ENCODE measurements at regions not wholly inside any gene's neighbourhood (a gene's known extent, or its start where the extent isn't known, plus 50 kb on each side); places are given as distances from the start of the nearest gene placed in this dataset.
A peak's percentile ranks its signal among the peaks of the same experiment; 100 is the strongest.
"Not testable (repeated sequence)": the region's sequence is repeated elsewhere in the genome, so short reads cannot be mapped to it uniquely, and the experiment has no call there.

DNA sequence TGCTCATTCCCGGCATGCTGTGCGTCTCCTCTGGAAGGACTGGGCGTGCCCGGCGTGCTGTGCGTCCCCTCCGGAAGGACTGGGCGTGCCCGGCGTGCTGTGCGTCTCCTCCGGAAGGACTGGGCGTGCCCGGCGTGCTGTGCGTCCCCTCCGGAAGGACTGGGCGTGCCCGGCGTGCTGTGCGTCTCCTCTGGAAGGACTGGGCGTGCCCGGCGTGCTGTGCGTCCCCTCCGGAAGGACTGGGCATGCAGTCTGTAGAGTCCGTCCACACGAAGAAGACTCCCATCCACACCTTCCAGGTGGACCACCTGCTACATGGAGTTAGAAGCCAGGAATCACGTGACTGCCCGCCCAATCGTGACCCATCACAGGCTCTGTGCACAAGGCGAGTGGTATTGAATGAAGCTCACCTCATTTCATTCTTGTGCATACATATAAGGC, 577.7 kb upstream of the ADARB2 start:
- not testable (repeated sequence) for ATAC-seq

DNA sequence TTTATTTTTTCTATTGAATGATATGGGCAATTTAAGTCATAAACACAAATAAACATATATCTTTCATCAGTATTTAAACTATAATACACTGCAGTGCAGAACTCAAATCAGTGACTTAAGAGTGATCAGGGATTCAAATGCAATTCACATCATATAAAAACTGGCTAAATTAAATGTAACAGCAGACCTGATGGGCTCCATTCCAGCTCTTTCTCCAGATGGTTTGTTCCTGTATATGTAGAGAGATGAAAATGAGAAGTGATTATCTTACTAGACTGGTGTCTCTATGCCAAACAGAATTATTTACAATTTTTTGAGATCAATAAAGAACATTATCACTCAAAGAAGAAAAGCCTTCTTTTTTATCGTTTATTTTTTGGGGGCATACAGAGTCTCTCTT, 568.8 kb upstream of the ADARB2 start:
- no peak for ATAC-seq

DNA sequence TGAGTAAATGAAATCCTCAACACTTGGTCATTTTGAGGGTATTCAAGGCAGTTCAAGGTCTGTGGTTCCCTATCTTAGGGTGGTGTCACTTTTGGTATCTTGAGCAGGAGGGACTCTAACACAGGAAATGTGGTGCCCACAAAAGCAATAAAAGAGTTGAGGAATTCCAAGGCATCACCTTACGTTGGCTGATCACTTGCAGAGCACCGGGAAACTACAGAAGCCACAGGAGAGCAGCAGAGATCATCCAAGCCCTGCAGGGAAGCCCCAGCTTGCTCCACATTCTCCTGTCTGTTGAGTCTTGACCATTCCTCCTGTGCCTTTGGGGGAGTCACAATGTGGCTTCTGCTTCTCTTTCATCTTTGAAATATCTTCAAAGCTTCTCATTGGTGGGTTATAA, 565.8 kb upstream of the ADARB2 start:
- ATAC-seq: no peak

DNA sequence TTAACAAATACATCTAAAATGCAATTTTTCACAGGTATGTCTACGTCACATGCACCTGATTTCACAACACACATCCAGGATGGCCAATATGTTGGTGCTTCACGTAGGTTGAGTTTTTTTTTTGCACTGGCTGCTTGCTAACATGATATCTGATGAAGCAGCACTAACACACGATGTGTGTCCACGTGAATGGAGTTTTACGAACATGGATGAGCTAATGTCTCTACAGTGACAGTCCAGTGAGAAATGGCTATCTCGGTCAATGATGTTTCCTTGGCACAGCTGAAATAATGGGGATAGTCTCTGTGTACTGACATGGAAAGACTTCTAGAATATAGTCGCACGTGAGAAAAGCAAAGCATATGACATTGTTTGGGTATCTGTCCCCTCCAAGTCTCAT, 563.9 kb upstream of the ADARB2 start:
- ATAC-seq: no peak

DNA sequence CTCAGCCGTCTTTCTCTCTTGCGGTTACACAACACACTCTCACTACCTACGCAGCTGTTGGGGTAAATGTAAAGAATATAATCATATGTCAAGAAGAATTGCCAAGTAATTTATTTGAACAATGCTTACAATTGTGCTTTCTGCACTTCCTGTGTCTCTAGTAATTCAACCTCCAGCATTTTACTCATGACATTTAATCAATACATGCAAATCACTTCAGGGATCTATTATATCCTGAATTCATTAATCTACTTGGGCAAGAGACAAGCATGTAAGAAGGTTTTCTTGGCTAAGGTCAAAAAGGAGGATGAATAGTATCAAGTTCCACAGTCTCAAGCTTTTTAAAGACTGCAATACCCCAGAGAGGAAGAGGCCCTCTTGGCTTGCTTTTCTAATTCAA, 562.9 kb upstream of the ADARB2 start:
- ATAC-seq: no peak

DNA sequence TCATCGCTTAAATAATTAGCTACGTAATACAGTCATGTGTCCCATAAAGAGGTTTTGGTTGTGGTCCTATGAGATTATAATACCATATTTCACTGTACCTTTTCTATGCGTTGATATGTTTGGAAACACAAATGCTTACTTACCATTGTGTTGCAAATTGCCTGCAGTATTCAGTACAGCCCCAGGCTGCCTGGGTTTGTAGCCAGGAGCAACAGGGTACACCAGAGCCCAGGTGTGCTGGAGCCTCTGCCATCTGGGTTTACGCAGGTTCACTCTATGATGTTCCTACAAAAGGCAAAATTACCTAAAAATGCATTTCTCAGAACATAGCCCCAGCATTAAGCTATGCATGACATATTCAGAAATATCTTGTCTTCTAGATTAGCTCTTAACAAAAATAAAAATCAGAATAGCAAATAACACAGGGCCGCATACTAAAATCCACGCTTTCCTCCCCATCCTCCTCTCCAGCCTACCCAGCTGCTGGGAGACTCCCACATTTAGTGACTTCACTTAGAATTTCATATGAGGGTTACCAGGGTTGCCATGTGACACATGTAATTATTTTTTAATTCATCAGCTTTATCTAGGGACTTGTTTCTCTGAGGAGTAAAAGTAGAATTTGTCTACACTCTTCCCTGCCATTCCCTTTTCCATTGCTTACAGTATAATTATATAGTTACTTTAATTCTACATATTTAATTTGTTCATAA, 559.0 kb upstream of the ADARB2 start:
- no peak for ATAC-seq

DNA sequence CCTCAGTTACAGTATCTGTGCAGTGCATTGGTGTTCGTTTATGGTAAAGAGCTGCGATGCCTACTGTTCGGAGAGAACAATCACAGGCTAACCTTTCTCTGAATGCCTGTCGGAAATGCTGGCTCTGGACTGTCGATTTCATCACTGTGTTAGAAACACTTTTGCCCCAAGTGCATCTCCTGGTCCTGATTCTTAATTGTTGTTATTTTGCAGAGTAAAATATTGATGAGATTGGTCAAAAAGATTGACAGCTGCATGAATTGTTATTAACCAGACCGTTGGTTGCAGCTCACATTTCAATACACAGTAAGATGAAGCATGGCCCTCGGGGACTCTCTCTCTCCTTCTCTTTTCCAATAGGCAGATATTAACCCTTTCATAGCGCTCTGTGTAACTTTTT, 557.4 kb upstream of the ADARB2 start:
- ATAC-seq: no peak

DNA sequence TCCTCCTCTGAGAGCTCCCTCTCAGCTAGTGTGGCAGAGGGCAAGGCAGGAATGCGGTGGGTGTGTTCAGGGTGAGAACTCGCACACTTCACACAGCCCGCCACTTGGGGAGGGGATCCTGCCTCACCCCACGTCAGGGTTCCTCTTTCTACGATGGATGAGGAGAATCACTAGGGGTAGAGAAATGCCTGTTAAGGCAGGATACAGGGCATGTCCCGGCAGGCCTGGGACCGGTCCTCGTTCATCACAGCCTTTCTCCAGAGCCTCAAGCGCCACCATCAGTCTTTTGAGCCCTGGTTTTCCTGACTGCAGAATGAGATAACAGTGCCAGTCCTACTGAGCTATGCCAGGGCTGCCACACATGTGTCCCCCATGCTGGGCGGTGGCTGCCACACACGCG, 546.7 kb upstream of the ADARB2 start:
- ATAC-seq: no peak

DNA sequence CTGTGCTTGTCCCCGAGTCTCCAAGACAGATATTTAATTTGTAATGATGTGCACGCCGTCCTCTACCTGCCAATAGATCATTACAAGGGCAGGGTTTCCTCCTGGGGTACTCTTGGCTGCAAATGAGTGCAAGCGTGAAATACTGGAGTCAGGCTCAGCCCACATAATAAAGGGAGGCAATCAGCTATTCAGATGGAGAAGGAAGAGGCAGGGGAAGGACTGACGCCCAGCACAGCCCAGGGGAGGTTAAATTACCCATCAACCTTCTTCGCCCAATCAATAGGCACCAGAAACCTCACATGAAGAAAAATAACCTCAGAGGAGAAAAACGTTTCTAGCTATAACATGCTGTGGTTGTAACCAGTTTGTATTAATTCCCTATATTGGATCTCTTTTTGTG, 544.9 kb upstream of the ADARB2 start:
- ATAC-seq: no peak

DNA sequence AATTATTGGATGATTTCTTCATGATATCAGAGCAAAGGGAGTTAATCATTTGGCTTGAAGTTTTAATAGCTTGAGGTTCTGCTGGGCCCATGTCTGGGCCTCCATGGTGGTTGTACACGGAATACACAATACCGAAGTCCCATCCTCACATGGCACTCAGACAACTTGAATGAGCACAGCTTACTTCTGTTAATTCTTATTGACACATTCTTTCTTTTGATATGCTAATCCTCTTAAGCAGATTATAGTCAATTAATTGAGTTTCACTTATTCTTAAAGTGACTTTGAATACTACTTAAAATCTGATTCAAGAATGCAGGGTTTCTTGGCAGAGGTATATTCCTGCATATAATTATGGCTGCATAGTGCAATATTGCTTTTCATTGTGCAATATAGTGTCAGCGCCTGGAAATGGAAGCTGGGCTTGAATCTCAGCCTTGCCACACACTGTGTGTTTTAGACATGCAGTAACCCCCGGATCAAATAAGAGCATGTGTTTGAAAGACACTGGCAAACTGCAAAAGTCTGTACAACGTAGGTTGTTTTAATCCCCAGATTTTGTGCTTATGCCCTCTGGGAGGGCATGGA, 543.5 kb upstream of the ADARB2 start:
- ATAC-seq: no peak

DNA sequence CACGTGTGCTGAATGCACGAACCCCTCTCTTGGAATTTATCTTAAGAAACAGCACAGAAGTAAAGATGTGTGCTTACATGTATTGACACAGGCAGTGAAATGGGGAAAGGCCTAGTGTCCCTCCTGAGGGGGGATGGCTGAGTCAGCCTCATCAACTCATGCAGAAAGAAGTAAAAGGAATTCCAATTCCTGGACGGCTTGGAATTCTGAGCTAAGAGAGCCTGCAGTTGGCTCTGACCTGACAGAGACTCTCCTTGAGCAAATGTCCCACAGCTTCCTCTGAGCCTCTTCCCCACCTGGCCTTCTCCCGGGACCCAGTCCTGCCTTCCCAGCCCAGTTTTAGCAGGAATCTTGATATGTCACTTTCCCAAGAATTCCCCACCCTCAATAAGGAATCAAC, 542.4 kb upstream of the ADARB2 start:
- no peak for ATAC-seq

DNA sequence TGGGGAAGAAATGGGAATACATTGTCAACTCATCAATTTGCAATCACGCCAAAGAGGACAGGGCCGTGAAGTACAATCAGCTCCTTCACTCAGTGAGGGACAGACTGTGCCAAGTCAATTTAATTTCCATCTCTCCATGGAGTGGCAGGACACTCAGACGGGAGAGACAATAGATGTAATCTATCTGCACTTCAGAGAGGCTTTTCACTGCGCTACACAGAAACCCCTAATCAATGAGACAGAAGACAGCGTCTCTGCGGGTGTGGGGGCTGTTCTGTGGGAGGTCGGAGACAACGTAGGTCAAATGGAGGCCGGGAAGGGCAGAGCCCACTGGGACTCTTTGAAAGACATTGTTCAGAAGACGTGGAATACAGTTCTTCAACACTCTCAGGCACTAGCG, 541.0 kb upstream of the ADARB2 start:
- no peak for ATAC-seq

DNA sequence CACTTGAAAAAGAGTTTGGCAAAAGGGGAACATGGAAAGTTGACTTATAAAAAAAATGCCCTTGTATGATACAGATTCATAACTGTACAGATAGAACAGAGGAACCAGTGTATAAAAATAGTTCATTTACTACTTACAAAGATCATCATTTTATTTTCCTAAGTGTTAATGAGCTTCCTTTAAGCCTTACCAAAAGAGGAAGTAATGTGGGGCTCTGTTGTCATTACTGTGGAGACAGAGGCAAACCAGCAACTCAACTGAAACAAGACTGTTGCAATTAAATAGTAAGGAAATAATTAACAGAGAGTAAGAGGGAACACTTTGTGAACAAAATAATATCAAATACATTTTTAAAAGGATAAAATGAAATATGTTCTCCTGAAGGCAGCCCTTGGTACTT, 526.2 kb upstream of the ADARB2 start:
- no peak for ATAC-seq

DNA sequence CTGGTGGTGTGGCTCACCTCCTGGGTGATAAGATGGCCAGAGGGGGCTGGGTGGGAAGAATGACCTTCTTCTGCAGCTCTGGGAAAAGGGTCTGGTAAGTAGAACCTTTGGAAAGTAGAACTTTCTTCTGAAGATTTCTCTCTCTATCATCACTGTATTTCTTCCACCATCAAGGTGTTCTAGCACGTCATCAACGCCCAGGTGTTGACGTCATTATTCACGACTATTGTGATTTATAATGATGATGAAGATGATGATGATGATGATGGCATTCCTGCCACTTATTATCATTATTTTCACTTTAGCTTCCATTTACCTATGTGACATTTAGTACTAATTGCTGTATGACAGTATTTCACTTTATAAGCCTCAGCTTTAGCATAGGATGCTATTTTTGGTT, 525.6 kb upstream of the ADARB2 start:
- no peak for ATAC-seq

DNA sequence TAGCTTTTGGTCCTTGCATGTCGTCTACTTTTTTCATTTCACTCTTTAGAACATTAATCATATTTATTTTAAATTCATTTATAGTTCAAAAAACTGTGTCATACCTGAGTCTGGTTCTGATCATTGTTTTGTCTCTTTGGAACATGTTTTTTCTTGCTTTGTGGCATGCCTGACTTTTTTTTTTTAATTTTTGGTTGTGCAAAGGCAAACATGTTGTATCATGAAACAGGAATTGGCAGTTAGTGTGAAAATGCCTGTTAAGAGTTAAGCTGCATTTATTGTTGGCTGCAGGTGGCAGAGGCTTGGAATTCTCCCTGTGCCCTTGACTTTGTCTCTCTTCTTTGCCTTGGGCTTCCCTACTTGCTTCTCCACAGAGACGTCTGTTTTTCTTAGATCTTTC, 525.0 kb upstream of the ADARB2 start:
- ATAC-seq: peak; percentile 82

DNA sequence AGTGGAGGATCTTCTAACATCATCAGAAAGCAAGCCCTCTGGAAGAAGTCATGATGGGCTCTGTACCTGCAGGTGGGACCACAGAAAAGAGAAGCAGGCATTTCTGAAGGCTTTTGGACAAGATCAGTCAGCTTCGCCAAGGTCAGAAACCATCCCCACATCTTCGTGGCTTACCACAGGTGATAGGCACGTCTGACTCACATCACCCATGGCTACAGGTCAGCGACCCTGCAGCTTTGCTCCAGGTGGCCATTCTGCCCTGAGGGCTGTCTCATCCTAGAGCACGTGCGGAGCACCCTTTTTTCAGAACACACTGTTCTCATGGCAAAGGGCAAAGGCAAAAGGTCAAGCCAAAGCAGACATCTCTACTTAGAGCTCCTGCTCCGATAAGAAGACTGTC, 518.9 kb upstream of the ADARB2 start:
- ATAC-seq: no peak

DNA sequence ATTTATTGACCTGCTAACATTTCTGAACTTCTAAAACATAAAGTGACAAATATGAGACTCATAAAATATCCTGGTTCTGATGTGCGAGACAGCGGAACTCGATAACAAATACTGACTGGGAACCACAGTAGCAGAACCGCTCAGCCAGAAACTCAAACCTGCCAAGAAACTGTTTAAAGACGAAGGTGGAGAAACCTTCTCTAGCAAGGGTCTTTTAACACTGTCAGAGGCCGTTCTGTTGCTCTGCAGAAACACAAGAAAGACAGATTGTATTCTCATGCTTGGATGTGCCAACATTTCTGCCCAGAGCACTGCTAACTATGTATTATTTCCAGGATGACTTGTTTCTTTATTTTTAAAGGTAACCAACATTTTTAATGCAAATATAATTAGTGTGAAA, 514.8 kb upstream of the ADARB2 start:
- no peak for ATAC-seq

DNA sequence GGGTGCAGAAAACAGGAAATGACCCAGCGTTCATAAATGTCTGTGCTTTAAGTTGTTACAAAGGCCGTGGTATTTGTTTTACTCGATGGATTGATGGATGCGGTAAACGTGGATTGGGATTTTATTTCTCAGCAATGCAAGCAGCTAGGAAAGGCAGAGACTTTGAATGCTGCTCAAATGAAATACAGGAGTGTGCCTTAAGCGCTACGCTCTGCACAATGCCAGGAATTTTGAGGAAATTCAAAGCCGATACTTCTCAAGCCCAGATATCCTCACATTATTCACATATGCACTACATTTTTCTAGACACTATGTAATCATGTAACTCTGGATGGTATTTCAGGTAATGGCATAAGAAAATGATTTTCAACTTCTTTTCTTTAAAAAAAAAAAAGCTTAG, 514.3 kb upstream of the ADARB2 start:
- ATAC-seq: no peak

DNA sequence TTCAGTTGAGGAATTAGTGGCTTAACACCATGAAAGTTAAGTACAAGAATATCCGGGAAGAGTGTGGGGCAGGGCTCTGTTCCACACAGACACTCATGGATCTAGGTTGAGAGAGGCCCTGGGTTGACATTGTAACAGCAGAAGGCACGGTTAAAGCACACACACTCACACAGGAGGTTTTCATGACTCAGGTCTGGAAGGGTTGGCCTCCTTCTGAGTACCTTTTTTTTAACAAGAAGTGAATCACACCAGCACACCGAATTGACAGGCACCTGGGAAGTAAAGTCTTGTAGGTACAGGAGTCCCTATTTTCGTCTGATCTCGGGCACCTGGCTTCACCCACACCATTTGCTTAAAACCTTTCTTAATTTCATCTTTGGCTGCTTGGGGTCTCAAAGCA, 509.4 kb upstream of the ADARB2 start:
- ATAC-seq: peak; percentile 44

DNA sequence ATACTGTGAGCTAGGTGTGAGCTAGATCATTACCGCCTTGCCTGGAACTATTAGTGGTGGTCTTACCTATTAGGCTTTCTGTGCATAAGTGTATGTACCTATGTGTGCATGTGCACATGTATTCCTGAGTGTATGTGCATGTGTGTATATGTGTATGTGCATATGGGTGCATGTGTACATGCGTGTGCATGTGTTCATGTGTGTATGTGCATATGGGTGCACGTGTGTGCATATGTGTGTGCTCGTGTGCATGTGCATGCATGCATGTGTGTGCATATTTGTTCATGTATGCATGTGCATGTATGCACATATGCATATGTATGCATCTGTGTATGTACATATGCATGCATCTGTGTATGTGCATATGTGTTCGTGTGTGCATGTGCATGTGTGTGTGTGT, 508.3 kb upstream of the ADARB2 start:
- ATAC-seq: no peak

DNA sequence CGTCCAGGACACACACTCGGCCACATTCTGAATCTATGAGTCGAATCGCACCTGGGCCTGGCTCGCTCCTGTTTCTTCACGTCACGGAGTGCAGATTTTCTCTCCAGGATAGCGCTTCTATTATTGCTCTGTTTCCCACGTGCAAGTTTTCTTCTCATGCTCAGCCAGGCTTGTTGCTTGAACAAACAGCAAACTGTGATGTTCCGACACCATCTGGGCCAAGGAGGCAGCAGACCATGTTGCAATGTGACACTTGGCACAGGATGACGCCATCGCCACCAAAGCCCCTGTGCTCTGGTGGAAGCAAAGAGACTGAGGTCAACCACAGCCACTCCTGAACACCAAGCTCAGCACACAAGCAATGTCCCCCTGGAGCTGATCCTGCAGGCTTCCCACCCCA, 507.1 kb upstream of the ADARB2 start:
- ATAC-seq: no peak

DNA sequence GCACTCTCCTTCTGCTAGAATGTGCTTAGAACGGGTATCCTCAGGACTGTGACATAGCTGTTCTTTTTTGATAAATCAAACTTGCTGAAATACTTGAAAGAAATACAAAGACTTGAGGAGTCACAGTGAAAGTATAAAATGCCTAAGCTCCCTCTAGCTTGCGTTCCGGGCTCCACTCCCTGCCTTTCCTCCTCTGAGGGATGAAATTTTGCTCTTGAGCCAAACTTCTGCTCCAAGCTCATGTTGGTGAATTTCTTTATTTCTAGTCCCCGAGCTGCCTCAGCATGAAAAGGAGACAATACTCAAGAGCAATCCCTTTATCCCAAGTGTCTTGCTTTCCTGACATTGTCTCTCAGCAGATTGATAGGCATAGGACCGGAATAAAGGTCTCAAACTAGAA, 499.6 kb upstream of the ADARB2 start:
- no peak for ATAC-seq

DNA sequence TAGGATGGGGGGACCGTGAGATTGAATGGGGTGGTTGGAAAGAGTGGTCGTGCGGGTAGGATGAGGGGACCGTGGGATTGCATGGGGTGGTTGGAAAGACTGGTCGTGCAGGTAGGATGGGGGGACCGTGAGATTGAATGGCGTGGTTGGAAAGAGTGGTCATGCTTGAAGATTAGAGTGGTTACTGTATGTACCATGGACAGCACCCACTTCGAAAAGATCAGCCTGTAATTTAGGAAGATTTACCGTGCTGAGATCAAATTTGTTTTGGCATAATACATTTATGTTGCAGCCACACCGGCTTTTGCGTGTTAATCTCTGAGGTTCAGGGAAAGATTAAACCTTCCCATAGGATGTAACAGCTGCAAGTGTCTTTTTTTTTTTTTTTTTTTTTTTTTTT, 495.2 kb upstream of the ADARB2 start:
- no peak for ATAC-seq

DNA sequence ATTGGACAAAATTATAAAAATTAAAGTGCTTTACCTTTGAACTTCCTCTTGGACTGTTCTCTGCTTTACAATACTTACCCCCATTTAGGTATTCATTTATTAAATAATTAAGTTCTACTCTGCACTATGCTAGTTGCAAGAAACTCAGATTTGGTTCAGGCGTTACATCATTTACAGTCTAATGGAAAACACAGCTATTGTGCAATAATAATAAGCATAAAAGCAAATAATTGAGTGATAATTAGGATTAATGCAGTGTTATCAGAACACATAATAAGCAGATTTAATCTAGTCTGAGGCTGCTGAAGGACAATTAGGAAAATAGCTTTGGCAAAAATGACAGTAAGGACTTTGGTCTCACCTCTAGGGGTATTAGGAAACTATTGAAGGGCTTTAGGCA, 493.2 kb upstream of the ADARB2 start:
- no peak for ATAC-seq

DNA sequence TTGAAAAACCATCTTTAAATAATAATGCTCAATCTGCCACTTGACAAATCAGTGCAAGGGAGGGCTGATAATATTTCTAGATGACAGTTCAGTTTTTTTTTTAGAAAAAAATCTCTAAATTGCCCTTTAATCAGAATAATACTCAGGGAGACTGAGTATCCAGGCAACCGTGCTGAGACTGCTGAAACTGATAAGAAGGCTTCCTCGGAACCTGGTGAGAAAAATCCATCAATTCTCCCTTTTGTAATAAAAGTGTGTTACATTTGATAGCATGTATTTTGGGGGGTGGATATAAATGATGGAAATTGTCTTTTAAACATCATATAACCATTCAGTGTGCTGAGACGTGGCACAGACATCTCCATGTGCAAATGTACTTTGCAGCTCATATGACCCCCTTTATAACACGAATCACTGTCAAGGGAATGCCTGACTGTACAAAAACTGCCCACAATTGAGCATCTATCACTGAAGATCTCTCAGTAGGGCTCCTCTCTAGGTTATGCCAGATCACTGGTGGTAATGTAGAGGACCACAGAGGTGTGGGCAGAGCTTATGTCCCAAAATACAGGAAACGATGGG, 491.1 kb upstream of the ADARB2 start:
- ATAC-seq: no peak

Data from esophagus mucosa (tissue), 1 donor.